Peyer's patch (tissue), 4 donors: ENCODE measurements at regions not wholly inside any gene's neighbourhood (a gene's known extent, or its start where the extent isn't known, plus 50 kb on each side); places are given as distances from the start of the nearest gene placed in this dataset.

Experiments used
- CTCF ChIP-seq, 6 experiments: fragments of 450-650 bp in 4 of 6; fragments of 200-600 bp in 2 of 6; sonication (generic) in 1 of 6; IDR thresholded peaks; one replicate each; pipeline ENCODE4 v1.5.1; 2017 to 2019; ENCODE audit warnings: antibody characterized with exemption in 6 of 6, mild to moderate bottlenecking in 3 of 6, moderate library complexity in 1 of 6
- POLR2A ChIP-seq, 2 donors: fragments of 450-650 bp; IDR thresholded peaks; one replicate each; pipeline ENCODE4 v1.5.1; 2017; ENCODE audit warnings: antibody characterized with exemption in 2 of 2, mild to moderate bottlenecking in 2 of 2, moderate library complexity in 2 of 2

- TF ChIP-seq CTCF (IDR thresholded peaks at IDR 0.05) (no peak), POLR2A (IDR thresholded peaks at IDR 0.05) (no peak)
Observed at GRCh38 chr5:74074111-74074510, 448.1 kb downstream of the ARHGEF28 start.
